GM23338 (cell line): ENCODE measurements at regions not wholly inside any gene's neighbourhood (a gene's known extent, or its start where the extent isn't known, plus 50 kb on each side); places are given as distances from the start of the nearest gene placed in this dataset.

Experiments
- ATAC-seq: fragments of 200-7000 bp; cut with Tn5 transposase; 3 replicates; pipeline ENCODE4 v1.9.1; 2020
- DNase-seq: peaks from one replicate; pipeline ENCODE4 v3.0.0-alpha.2; 2015; ENCODE audit warnings: low spot score
- H2AFZ ChIP-seq: fragments of 200-600 bp; sonication (generic); 2 replicates; pipeline ENCODE4 v1.8.0; 2016; ENCODE audit warnings: antibody characterized with exemption, mild to moderate bottlenecking, moderate library complexity
- H3F3A ChIP-seq: fragments of 200-600 bp; sonication (generic); replicated peaks from 2 replicates; pipeline ENCODE4 v1.8.0; 2017; ENCODE audit warnings: antibody characterized with exemption, mixed run types, low read depth
- H3K27ac ChIP-seq: fragments of 200-600 bp; sonication (generic); 2 replicates; pipeline ENCODE4 v1.6.1; 2016; ENCODE audit warnings: low read depth
- H3K27me3 ChIP-seq: fragments of 200-600 bp; sonication (generic); 2 replicates; pipeline ENCODE4 v1.8.0; 2016; ENCODE audit warnings: mild to moderate bottlenecking, mixed run types, moderate library complexity; ENCODE audit not compliant: insufficient read depth
- H3K36me3 ChIP-seq: fragments of 200-600 bp; sonication (generic); 2 replicates; pipeline ENCODE4 v1.8.0; 2016; ENCODE audit warnings: mild to moderate bottlenecking; ENCODE audit not compliant: insufficient read depth
- H3K4me1 ChIP-seq: fragments of 200-600 bp; sonication (generic); 2 replicates; pipeline ENCODE4 v1.8.0; 2016; ENCODE audit warnings: mild to moderate bottlenecking, moderate library complexity; ENCODE audit not compliant: insufficient read depth
- H3K4me2 ChIP-seq: fragments of 200-600 bp; sonication (generic); 2 replicates; pipeline ENCODE4 v1.7.1; 2017; ENCODE audit warnings: mixed run types
- H3K4me3 ChIP-seq: fragments of 200-600 bp; sonication (generic); 2 replicates; pipeline ENCODE4 v1.6.1; 2016; ENCODE audit warnings: mixed run types
- H3K79me2 ChIP-seq: fragments of 200-600 bp; sonication (generic); replicated peaks from 2 replicates; pipeline ENCODE4 v1.8.0; 2017; ENCODE audit warnings: mild to moderate bottlenecking; ENCODE audit not compliant: insufficient read depth
- H3K9me2 ChIP-seq: fragments of 200-600 bp; sonication (generic); 2 replicates; pipeline ENCODE4 v1.8.0; 2017; ENCODE audit not compliant: insufficient read depth
- H4K20me1 ChIP-seq: fragments of 200-600 bp; sonication (generic); replicated peaks from 2 replicates; pipeline ENCODE4 v1.8.0; 2017; ENCODE audit warnings: mild to moderate bottlenecking; ENCODE audit not compliant: insufficient read depth
- H3K27ac Mint-ChIP-seq: 2 replicates; pipeline ENCODE4 v1.8.0; 2020; ENCODE audit warnings: inconsistent platforms, mild to moderate bottlenecking, moderate library complexity, mixed read lengths
- H3K27me3 Mint-ChIP-seq: 3 replicates; pipeline ENCODE4 v1.8.0; 2022; ENCODE audit warnings: low read depth, mild to moderate bottlenecking, moderate library complexity, mixed read lengths, inconsistent platforms; ENCODE audit not compliant: insufficient read depth, poor library complexity
- H3K36me3 Mint-ChIP-seq: 3 replicates; pipeline ENCODE4 v1.8.0; 2021; ENCODE audit warnings: low read depth, mild to moderate bottlenecking, inconsistent platforms, moderate library complexity, mixed read lengths
- H3K4me1 Mint-ChIP-seq: 3 replicates; pipeline ENCODE4 v1.8.0; 2020; ENCODE audit warnings: mild to moderate bottlenecking, inconsistent platforms, mixed read lengths
- H3K4me3 Mint-ChIP-seq: 3 replicates; pipeline ENCODE4 v1.8.0; 2021; ENCODE audit warnings: moderate library complexity, mild to moderate bottlenecking, inconsistent platforms, mixed read lengths
- H3K9me3 Mint-ChIP-seq: 3 replicates; pipeline ENCODE4 v1.8.0; 2020; ENCODE audit warnings: moderate library complexity, mild to moderate bottlenecking, inconsistent platforms, mixed read lengths
- CREB1 ChIP-seq: fragments of 250-450 bp; sonication (Bioruptor Pico); IDR thresholded peaks from 2 replicates; pipeline ENCODE4 v1.5.0; 2020; ENCODE audit warnings: low read depth, mild to moderate bottlenecking, moderate library complexity
- CTCF ChIP-seq, 2 experiments: fragments of 200-600 bp in 1 of 2; sonication (generic) in 1 of 2; conservative IDR thresholded peaks; 2 replicates each; pipeline versions ENCODE4 v1.5.1 to v1.6.1; 2016 to 2017; ENCODE audit warnings: antibody characterized with exemption in 2 of 2, low read depth in 2 of 2, mild to moderate bottlenecking in 2 of 2, moderate library complexity in 1 of 2
- ETS1 ChIP-seq: IDR thresholded peaks from 2 replicates; pipeline ENCODE4 v1.6.1; 2016; ENCODE audit warnings: antibody characterized with exemption
- EZH2 ChIP-seq: fragments of 200-600 bp; sonication (generic); IDR thresholded peaks from one replicate; pipeline ENCODE4 v1.8.0; 2017; ENCODE audit warnings: antibody characterized with exemption, mild to moderate bottlenecking, low read depth; ENCODE audit not compliant: unreplicated experiment
- EZH2phosphoT487 ChIP-seq: fragments of 200-600 bp; sonication (generic); IDR thresholded peaks from one replicate; pipeline ENCODE4 v1.8.1; 2018; ENCODE audit warnings: antibody characterized with exemption; ENCODE audit not compliant: unreplicated experiment
- JUNB ChIP-seq: IDR thresholded peaks from one replicate; pipeline ENCODE4 v1.6.1; 2016; ENCODE audit warnings: antibody characterized with exemption; ENCODE audit not compliant: unreplicated experiment
- NANOG ChIP-seq: IDR thresholded peaks from 2 replicates; pipeline ENCODE4 v1.6.1; 2016; ENCODE audit warnings: antibody characterized with exemption, borderline replicate concordance
- POLR2AphosphoS5 ChIP-seq: IDR thresholded peaks from 2 replicates; pipeline ENCODE4 v1.6.1; 2016; ENCODE audit warnings: antibody characterized with exemption, low read depth
- REST ChIP-seq: IDR thresholded peaks from one replicate; pipeline ENCODE4 v1.6.1; 2018; ENCODE audit warnings: antibody characterized with exemption; ENCODE audit not compliant: unreplicated experiment
- STAT1 ChIP-seq: IDR thresholded peaks from one replicate; pipeline ENCODE4 v1.6.1; 2016; ENCODE audit warnings: antibody characterized with exemption; ENCODE audit not compliant: unreplicated experiment
- ZNF114 ChIP-seq: fragments of 250-450 bp; sonication (Bioruptor Pico); IDR thresholded peaks from 2 replicates; pipeline ENCODE4 v1.5.0; 2020; ENCODE audit warnings: mild to moderate bottlenecking, moderate library complexity
- ZNF331 ChIP-seq: fragments of 250-450 bp; sonication (Bioruptor Pico); IDR thresholded peaks from 2 replicates; pipeline ENCODE4 v1.5.0; 2020; ENCODE audit warnings: low read depth, mild to moderate bottlenecking, moderate library complexity
- ZNF462 ChIP-seq: fragments of 250-450 bp; sonication (Bioruptor Pico); IDR thresholded peaks from 2 replicates; pipeline ENCODE4 v1.5.0; 2020; ENCODE audit warnings: mild to moderate bottlenecking, moderate library complexity

- H3K27ac ChIP-seq: no peak overlapping the region
- H3K27ac Mint-ChIP-seq: no peak overlapping the region
- no peaks in the 10 kb centered on the region for H3K36me3 Mint-ChIP-seq
- no peaks in the 10 kb centered on the region for H3K4me1 ChIP-seq
- H3K4me2 ChIP-seq: no peak overlapping the region
- no peaks in the 10 kb centered on the region for H3K79me2 ChIP-seq
- no peaks in the 10 kb centered on the region for H3K36me3 ChIP-seq
- H3K27me3 Mint-ChIP-seq: no peaks in the 10 kb centered on the region
- H3K9me2 ChIP-seq: no peaks in the 10 kb centered on the region
- H3K4me3 Mint-ChIP-seq: no peak overlapping the region
- ATAC-seq: no peak
- H3K4me3 ChIP-seq: no peak overlapping the region
- no peaks in the 10 kb centered on the region for H4K20me1 ChIP-seq
- TF ChIP-seq ZNF331 (CRISPR knock-in tag) (no peak), JUNB (no peak), ZNF462 (CRISPR knock-in tag) (no peak), EZH2 (no peak), CREB1 (CRISPR knock-in tag) (no peak), CTCF (conservative IDR thresholded peaks at IDR 0.05; ENCODE audit: low read depth in 2 of 2) (no peak), STAT1 (no peak), NANOG (no peak), REST (no peak), POLR2AphosphoS5 (no peak), ETS1 (no peak), ZNF114 (CRISPR knock-in tag) (no peak), EZH2phosphoT487 (no peak)
- H3K27me3 ChIP-seq: no peaks in the 10 kb centered on the region
- H3K9me3 Mint-ChIP-seq: no peaks in the 10 kb centered on the region
- H3K4me1 Mint-ChIP-seq: no peaks in the 10 kb centered on the region
- no peak for DNase-seq
- no peaks in the 10 kb centered on the region for H3F3A ChIP-seq
- no peak overlapping the region for H2AFZ ChIP-seq
Observed at GRCh38 chr4:177718514-177718913, 276.3 kb upstream of the AGA start.
